Neural cell (in vitro differentiated cells): ENCODE measurements at regions not wholly inside any gene's neighbourhood (a gene's known extent, or its start where the extent isn't known, plus 50 kb on each side); places are given as distances from the start of the nearest gene placed in this dataset.

Experiments used
- H2AFZ ChIP-seq: fragments of 200-600, 300-800 bp; sonication (generic), shearing (Covaris generic); 2 replicates; pipeline ENCODE4 v1.6.0; 2014; ENCODE audit warnings: low read depth, mild to moderate bottlenecking, antibody characterized with exemption, low read length, moderate library complexity
- H3F3A ChIP-seq: fragments of 200-600 bp; shearing (Covaris generic); 2 replicates; pipeline ENCODE4 v1.6.1; 2016; ENCODE audit warnings: mild to moderate bottlenecking, moderate library complexity, mixed read lengths, antibody characterized with exemption, low read length; ENCODE audit not compliant: insufficient read depth, poor library complexity, severe bottlenecking
- H3K27ac ChIP-seq: fragments of 200-600, 300-800 bp; sonication (generic), shearing (Covaris generic); 2 replicates; pipeline ENCODE4 v1.5.1; 2014; ENCODE audit warnings: mild to moderate bottlenecking, low read length, moderate library complexity
- H3K27me3 ChIP-seq: fragments of 300-800, 200-600 bp; sonication (generic), shearing (Covaris generic); 2 replicates; pipeline ENCODE4 v1.6.0; 2014; ENCODE audit warnings: mild to moderate bottlenecking, low read depth, low read length, moderate library complexity; ENCODE audit not compliant: insufficient read depth
- H3K36me3 ChIP-seq: fragments of 300-800, 200-600 bp; sonication (generic), shearing (Covaris generic); 2 replicates; pipeline ENCODE4 v1.5.1; 2014; ENCODE audit warnings: mild to moderate bottlenecking, antibody characterized with exemption, low read length, moderate library complexity; ENCODE audit not compliant: insufficient read depth
- H3K4me2 ChIP-seq: fragments of 300-800, 200-600 bp; sonication (generic), shearing (Covaris generic); 2 replicates; pipeline ENCODE4 v1.6.0; 2014; ENCODE audit warnings: mild to moderate bottlenecking, low read length
- H3K4me3 ChIP-seq: fragments of 300-800, 200-600 bp; sonication (generic), shearing (Covaris generic); 2 replicates; pipeline ENCODE4 v1.5.1; 2014; ENCODE audit warnings: mild to moderate bottlenecking, low read length, moderate library complexity
- H3K79me2 ChIP-seq: fragments of 200-600 bp; shearing (Covaris generic); replicated peaks from 2 replicates; pipeline ENCODE4 v1.6.0; 2014; ENCODE audit warnings: mild to moderate bottlenecking, low read length, moderate library complexity; ENCODE audit not compliant: insufficient read depth
- H3K9ac ChIP-seq: fragments of 300-800, 200-600 bp; sonication (generic), shearing (Covaris generic); 2 replicates; pipeline ENCODE4 v1.6.1; 2016; ENCODE audit warnings: mild to moderate bottlenecking, low read length, mixed read lengths
- H3K9me2 ChIP-seq: fragments of 200-600 bp; shearing (Covaris generic); 2 replicates; pipeline ENCODE4 v1.6.1; 2016; ENCODE audit warnings: mild to moderate bottlenecking, low read length, mixed read lengths; ENCODE audit not compliant: insufficient read depth
- H3K9me3 ChIP-seq: fragments of 200-600, 300-800 bp; sonication (generic), shearing (Covaris generic); 2 replicates; pipeline ENCODE4 v1.6.1; 2016; ENCODE audit warnings: mild to moderate bottlenecking, mixed run types, low read length, moderate library complexity, mixed read lengths
- H4K20me1 ChIP-seq: fragments of 200-600 bp; shearing (Covaris generic); 2 replicates; pipeline ENCODE4 v1.6.1; 2016; ENCODE audit warnings: mild to moderate bottlenecking, mixed run types; ENCODE audit not compliant: insufficient read depth
- CTCF ChIP-seq: fragments of 450-650 bp; IDR thresholded peaks from 2 replicates; pipeline ENCODE4 v1.5.1; 2014; ENCODE audit warnings: antibody characterized with exemption, mild to moderate bottlenecking, moderate library complexity; ENCODE audit not compliant: poor library complexity, severe bottlenecking
- EP300 ChIP-seq: fragments of 450-650 bp; conservative IDR thresholded peaks from 2 replicates; pipeline ENCODE4 v1.6.1; 2014; ENCODE audit warnings: antibody characterized with exemption, mild to moderate bottlenecking, moderate library complexity; ENCODE audit not compliant: poor library complexity, severe bottlenecking
- EZH2 ChIP-seq: fragments of 200-600, 300-800 bp; shearing (Covaris generic), sonication (generic); IDR thresholded peaks from 2 replicates; pipeline ENCODE4 v1.6.1; 2014; ENCODE audit warnings: antibody characterized with exemption, low read length, borderline replicate concordance, mild to moderate bottlenecking; ENCODE audit not compliant: insufficient read depth, poor library complexity, severe bottlenecking
- MXI1 ChIP-seq: fragments of 450-650 bp; conservative IDR thresholded peaks from 2 replicates; pipeline ENCODE4 v1.6.1; 2014; ENCODE audit warnings: antibody characterized with exemption, mild to moderate bottlenecking; ENCODE audit not compliant: poor library complexity, severe bottlenecking
- POLR2AphosphoS5 ChIP-seq: IDR thresholded peaks from 2 replicates; pipeline ENCODE4 v1.6.1; 2012
- RAD21 ChIP-seq: fragments of 450-650 bp; conservative IDR thresholded peaks from 2 replicates; pipeline ENCODE4 v1.6.1; 2014; ENCODE audit warnings: antibody characterized with exemption, mild to moderate bottlenecking, moderate library complexity
- REST ChIP-seq: IDR thresholded peaks from 2 replicates; pipeline ENCODE4 v1.6.1; 2012; ENCODE audit warnings: borderline replicate concordance
- SMC3 ChIP-seq: fragments of 450-650 bp; conservative IDR thresholded peaks from 2 replicates; pipeline ENCODE4 v1.6.1; 2014; ENCODE audit warnings: antibody characterized with exemption, mild to moderate bottlenecking, moderate library complexity; ENCODE audit not compliant: poor library complexity
- TAF1 ChIP-seq: IDR thresholded peaks from 2 replicates; pipeline ENCODE4 v1.6.1; 2012; ENCODE audit warnings: low read depth

- no peaks in the 10 kb centered on the region for H3K9me3 ChIP-seq
- TF ChIP-seq REST = no peak
- TF ChIP-seq POLR2AphosphoS5 = no peak
- no peak for TF ChIP-seq RAD21
- TF ChIP-seq MXI1 = no peak
- TF ChIP-seq EZH2 = no peak
- TF ChIP-seq EP300 = no peak
- TF ChIP-seq SMC3 = no peak
- TF ChIP-seq TAF1 = no peak
- no peak for TF ChIP-seq CTCF
- H3K36me3 ChIP-seq = no peaks in the 10 kb centered on the region
- H3F3A ChIP-seq = no peaks in the 10 kb centered on the region
- H3K9me2 ChIP-seq = no peaks in the 10 kb centered on the region
- no peaks in the 10 kb centered on the region for H4K20me1 ChIP-seq
- no peak overlapping the region for H3K4me2 ChIP-seq
- no peak overlapping the region for H3K27ac ChIP-seq
- H3K27me3 ChIP-seq = no peaks in the 10 kb centered on the region
- H2AFZ ChIP-seq = no peak overlapping the region
- H3K79me2 ChIP-seq = no peaks in the 10 kb centered on the region
- no peak overlapping the region for H3K4me3 ChIP-seq
- H3K9ac ChIP-seq = no peak overlapping the region
Observed at GRCh38 chr5:120017513-120017912, 388.2 kb downstream of the FAM170A start.

- Histone ChIP-seq H3K27me3 (no peaks in the 10 kb centered on the region), H3K4me3 (no peak overlapping the region), H3K27ac (no peak overlapping the region), H3K79me2 (no peaks in the 10 kb centered on the region), H3K4me2 (no peak overlapping the region), H3F3A (no peaks in the 10 kb centered on the region), H3K9ac (no peak overlapping the region), H2AFZ (no peak overlapping the region), H4K20me1 (no peaks in the 10 kb centered on the region), H3K9me2 (no peaks in the 10 kb centered on the region), H3K9me3 (no peaks in the 10 kb centered on the region), H3K36me3 (no peaks in the 10 kb centered on the region)
- TF ChIP-seq POLR2AphosphoS5 = no peak
- TF ChIP-seq TAF1 = no peak
- TF ChIP-seq MXI1 = no peak
- TF ChIP-seq CTCF = no peak
- TF ChIP-seq REST = no peak
- TF ChIP-seq SMC3 = no peak
- no peak for TF ChIP-seq RAD21
- no peak for TF ChIP-seq EZH2
- no peak for TF ChIP-seq EP300
Observed at GRCh38 chr5:120035181-120035580, 405.8 kb downstream of the FAM170A start.
